CD4-positive, alpha-beta T cell treated with Interleukin-6 for 4 hours (primary cell): ENCODE measurements at regions not wholly inside any gene's neighbourhood (a gene's known extent, or its start where the extent isn't known, plus 50 kb on each side); places are given as distances from the start of the nearest gene placed in this dataset.

Source experiments
- DNase-seq: peaks from one replicate; pipeline ENCODE4 v3.0.0-alpha.2; 2020; ENCODE audit warnings: mixed read lengths

GRCh38 chrX:11953615-11954014, 184.7 kb upstream of the FRMPD4 start:
- DNase-seq, result no peak

DNA sequence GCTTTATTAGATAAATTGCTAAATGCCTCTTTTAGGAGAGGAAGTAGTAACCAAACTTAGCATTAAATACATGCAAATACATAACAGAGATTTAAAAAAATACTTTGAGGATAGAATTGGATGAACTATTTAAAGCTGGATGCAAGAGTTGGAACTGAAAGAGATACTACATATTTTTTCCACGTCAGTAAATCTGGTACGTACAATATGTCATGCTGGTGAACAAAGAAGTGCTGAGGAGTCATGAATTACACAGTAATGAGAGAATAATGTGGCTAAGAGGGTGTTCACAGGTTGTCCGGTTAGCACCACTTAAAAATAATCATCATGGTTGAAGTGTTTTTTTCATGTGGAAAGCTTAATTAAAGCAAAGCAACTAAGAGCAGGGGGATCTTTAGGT, 184.1 kb upstream of the FRMPD4 start:
- no peak for DNase-seq

- no peak for DNase-seq
Observed at GRCh38 chrX:11960031-11960430, 178.2 kb upstream of the FRMPD4 start.

GRCh38 chrX:11965436-11965835, 172.8 kb upstream of the FRMPD4 start:
- DNase-seq, result no peak

GRCh38 chrX:11967986-11968869, 170.0 kb upstream of the FRMPD4 start:
- DNase-seq, result no peak

GRCh38 chrX:11968991-11969390, 169.3 kb upstream of the FRMPD4 start:
- DNase-seq, result no peak

- DNase-seq, result no peak
Observed at GRCh38 chrX:11970578-11971359, 167.5 kb upstream of the FRMPD4 start.

GRCh38 chrX:11976663-11977062, 161.6 kb upstream of the FRMPD4 start:
- DNase-seq, result no peak

- no peak for DNase-seq
Observed at GRCh38 chrX:11992271-11992670, 146.0 kb upstream of the FRMPD4 start.

DNA sequence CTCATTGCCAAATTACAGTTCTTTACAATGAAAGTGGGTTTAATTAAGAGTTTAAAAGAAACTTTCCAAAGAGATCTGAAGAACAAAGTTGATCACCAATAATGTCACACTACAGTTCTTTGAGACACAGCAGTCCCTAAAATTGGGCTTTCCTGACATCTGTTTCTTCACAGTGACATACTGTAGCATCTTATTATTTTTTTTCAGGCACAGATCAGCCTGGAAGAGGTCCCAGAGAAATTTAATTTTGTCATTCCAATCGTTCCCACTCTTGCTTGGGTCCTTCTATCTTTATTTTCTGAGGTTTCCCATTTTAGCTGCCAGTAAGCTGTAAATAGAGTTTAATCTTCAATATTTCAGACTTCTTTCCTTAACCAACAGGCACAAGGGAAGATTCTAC, 143.1 kb upstream of the FRMPD4 start:
- no peak for DNase-seq

DNA sequence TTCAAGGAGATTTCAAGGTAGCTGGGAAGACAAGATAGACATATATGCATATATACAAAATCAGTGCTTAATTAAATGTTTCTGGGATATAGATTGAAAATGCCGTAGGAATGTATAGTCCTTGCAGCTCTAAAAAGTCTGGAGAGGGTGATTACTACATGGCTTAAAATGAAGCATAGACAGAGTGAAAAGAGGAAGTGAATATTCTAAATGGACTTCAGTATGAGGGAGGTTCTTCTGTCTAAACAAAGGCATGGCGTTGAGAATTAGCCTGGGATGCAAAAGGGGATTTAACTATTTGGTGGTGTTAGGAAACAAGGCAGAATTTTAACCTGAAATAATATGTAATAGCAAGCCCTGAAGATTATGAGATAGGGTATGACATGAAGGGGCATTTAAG, 141.5 kb upstream of the FRMPD4 start:
- DNase-seq, result no peak

GRCh38 chrX:11998944-11999343, 139.3 kb upstream of the FRMPD4 start:
- DNase-seq, result no peak

- DNase-seq, result no peak
Observed at GRCh38 chrX:12002876-12003275, 135.4 kb upstream of the FRMPD4 start.

DNA sequence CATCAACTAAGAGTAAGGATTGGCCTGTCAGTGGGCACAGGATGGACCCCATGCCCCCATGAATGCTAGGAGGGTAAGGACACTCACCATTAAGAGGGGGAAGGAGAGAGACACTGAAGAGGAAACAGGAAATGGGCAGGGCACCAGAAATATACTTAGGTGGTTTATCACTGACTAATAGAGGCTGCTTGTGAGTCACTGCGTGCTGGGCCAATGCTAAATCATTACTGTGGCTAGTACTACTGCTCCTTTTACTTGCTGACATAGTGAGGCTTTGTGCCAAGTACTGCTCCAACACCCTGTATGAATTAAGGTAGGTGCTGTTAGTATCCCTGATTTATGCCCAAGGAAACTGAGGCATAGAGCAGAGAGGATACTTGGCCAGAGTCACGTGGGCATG, 130.4 kb upstream of the FRMPD4 start:
- DNase-seq, result no peak

- DNase-seq, result no peak
Observed at GRCh38 chrX:12010436-12010835, 127.8 kb upstream of the FRMPD4 start.

DNA sequence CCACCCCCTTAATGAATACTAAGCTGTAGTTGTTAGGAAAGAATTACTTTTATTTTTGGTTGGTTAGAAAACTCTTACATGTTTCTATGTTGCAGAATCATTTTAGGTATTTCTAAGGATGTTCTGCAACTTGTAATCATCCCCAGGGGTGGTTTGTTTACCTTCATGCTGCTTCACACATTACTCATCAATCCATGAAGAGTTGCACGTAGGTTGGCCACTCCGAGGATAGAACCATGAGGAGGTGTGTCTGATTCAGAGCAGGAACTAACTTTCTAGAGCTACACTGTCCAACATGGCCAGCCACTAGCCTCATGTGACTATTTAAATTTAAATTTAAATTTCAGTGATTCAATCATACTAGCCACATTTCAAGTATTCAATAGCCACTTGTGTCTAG, 127.2 kb upstream of the FRMPD4 start:
- DNase-seq, result no peak

DNA sequence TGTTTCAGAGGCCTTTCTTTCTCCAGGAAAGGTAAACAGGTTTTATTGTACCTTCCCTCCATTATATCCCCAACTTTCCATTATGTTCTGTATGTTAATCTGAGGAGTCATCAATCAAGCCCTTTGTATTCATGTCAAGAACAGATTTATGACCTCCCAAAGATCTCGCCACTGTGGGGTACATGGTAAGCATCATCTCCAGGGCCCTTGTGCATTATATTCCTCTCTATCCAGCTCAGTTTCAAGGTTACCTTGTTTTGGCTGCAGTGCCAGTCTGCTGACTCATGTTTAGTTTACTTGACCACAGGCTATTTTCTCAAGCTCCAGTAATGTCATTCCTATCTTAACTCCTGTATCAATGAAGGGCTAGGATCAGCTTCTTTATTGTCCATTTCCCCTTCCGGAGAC, 125.1 kb upstream of the FRMPD4 start:
- DNase-seq, result no peak

GRCh38 chrX:12021698-12022097, 116.6 kb upstream of the FRMPD4 start:
- no peak for DNase-seq

DNA sequence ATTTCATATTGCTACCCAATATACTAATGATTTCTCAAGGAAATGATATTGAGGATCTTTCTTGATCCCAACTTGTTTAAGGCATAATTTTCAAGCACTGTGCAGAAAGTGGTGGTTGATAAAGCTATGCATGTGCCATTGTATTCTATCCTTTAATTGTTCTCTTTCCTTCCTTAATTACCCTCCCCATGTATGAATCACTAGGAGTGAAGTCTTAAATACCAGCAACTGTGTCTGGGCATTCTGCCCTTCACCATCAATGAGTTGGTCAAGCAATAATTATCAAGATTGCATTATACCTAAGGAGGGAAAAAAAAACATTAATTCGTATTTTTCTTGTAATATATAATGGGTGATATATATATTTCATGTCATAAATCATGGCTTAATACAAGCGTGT, 111.8 kb upstream of the FRMPD4 start:
- no peak for DNase-seq

DNA sequence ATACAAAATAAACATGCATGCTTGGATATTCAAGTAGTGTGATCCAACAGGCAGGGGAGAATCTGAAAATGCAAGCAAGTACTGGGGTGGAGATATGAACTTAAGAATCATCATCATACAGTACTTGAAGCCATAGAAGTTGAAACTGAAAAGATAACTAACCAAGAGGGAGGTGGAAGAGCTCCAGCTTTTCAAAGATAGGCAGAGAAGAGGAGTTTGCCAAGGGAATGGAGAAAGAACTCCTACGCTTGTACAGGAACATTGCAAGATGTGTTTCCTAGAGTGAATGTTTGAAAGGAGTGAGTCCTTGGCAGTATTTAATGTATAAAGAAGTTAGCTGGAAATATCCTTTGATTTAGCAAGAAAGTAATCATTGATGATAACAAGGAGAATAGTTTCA, 106.2 kb upstream of the FRMPD4 start:
- DNase-seq, result no peak

GRCh38 chrX:12034741-12035140, 103.5 kb upstream of the FRMPD4 start:
- no peak for DNase-seq

- DNase-seq, result no peak
Observed at GRCh38 chrX:12042615-12043014, 95.7 kb upstream of the FRMPD4 start.

DNA sequence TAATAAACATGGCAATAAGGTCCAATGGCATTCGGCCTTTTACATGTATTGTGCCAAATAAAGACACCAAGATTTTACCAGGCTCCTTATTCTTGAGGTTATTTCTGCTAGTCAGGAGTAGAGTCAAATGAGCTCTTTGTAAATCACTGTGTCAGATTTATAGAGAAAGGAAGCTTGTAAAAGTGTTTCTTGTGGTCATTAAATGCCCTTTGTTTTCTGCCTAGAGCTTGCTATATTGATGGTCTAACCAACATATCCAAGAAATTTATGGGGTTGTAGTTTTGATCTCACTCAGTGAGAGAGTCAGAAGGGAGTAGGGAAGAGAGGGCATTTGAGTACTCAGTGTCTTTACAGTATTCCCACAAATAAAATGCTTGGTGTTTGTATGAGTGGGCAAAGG, 86.2 kb upstream of the FRMPD4 start:
- no peak for DNase-seq

DNA sequence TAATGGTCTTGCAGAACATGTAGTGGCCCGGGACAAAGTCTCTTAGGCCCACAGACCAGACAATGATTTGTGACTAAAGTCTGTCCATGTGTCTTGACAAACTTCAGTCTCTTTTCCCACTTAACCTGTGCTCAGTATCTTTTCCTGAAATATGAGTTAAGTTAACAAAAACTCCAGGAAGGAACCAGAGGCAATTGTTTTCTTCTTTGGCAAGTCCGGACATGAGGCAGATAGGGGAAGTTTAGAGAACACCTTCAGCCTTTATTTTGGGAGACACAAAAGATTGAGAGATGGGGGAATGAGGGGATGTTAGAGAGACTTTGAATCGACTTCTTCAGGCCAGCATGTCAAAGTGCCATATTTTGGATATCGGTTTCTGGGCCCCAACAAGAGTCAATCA, 80.2 kb upstream of the FRMPD4 start:
- no peak for DNase-seq
